K562 (cell line): ENCODE measurements at regions not wholly inside any gene's neighbourhood (a gene's known extent, or its start where the extent isn't known, plus 50 kb on each side); places are given as distances from the start of the nearest gene placed in this dataset.

Experiments used
- ATAC-seq: fragments of 200-7000 bp; cut with Tn5 transposase; 3 replicates; pipeline ENCODE4 v1.9.1; 2020; ENCODE audit warnings: moderate library complexity
- BruUV-seq: library from RNA; stranded (reverse); fragments of 400-500 nt; replicated peaks from 2 replicates; lab custom pipeline; 2021; lab: Mats Ljungman, UMichigan
- CTCF ChIA-PET: fragments of 300-600 bp; formaldehyde crosslinking; extraction: SDS; loops from one replicate; lab custom pipeline; 2021; ENCODE audit warnings: low intra/inter-chr PET ratio; lab: Yijun Ruan, JAX
- POLR2A ChIA-PET: fragments of 300-600, 350-650 bp; sonication (Branson Sonifier 250); formaldehyde crosslinking; extraction: SDS; loops from one replicate; lab custom pipeline; 2021; ENCODE audit warnings: antibody characterized with exemption, inconsistent platforms; lab: Yijun Ruan, JAX
- DNase-seq, 4 experiments: peaks; one replicate each; pipeline versions ENCODE4 v3.0.0 to v3.0.0-alpha.2; 2011 to 2018; ENCODE audit warnings: low spot score in 3 of 4, mixed read lengths in 3 of 4; ENCODE audit errors: extremely low read depth in 1 of 4
- FAIRE-seq: peaks from 2 replicates; lab custom pipeline; 2011; peaks lifted over from hg19 to GRCh38; lab: Jason Lieb, UNC
- H2AFZ ChIP-seq: 2 replicates; pipeline ENCODE4 v1.6.0; 2011; ENCODE audit warnings: low read depth, low read length, control low read depth, inconsistent platforms
- H3K27ac ChIP-seq: fragments of 200-600 bp; 3 replicates; pipeline ENCODE4 v1.8.0; 2011; ENCODE audit warnings: low read depth, mild to moderate bottlenecking, control low read depth, inconsistent platforms, low read length, moderate library complexity, mixed read lengths; ENCODE audit errors: extremely low read depth
- H3K27me3 ChIP-seq, 2 experiments: fragments of 300-600 bp in 1 of 2; 2 replicates in 1 of 2; 3 replicates in 1 of 2; pipeline versions ENCODE4 v1.6.0 to v1.8.0; 2011; ENCODE audit warnings: inconsistent platforms in 2 of 2, low read length in 2 of 2, mild to moderate bottlenecking in 1 of 2, mixed read lengths in 1 of 2, moderate library complexity in 1 of 2; ENCODE audit not compliant: control insufficient read depth in 2 of 2, insufficient read depth in 2 of 2
- H3K36me3 ChIP-seq: fragments of 300-600 bp; 3 replicates; pipeline ENCODE4 v1.8.0; 2011; ENCODE audit warnings: mild to moderate bottlenecking, low read length, inconsistent platforms; ENCODE audit not compliant: control insufficient read depth, insufficient read depth
- H3K4me1 ChIP-seq, 2 experiments: fragments of 200-600 bp in 1 of 2; replicated peaks in 1 of 2; 2 replicates in 1 of 2; 3 replicates in 1 of 2; pipeline versions ENCODE4 v1.5.1 to v1.8.0; 2011; ENCODE audit warnings: inconsistent platforms in 2 of 2, low read length in 2 of 2, mild to moderate bottlenecking in 1 of 2, mixed read lengths in 1 of 2, moderate library complexity in 1 of 2; ENCODE audit not compliant: control insufficient read depth in 2 of 2, insufficient read depth in 2 of 2
- H3K4me2 ChIP-seq: 2 replicates; pipeline ENCODE4 v1.6.1; 2011; ENCODE audit warnings: low read length, control low read depth, inconsistent platforms, mixed read lengths; ENCODE audit not compliant: insufficient read depth
- H3K4me3 ChIP-seq: fragments of 200-600 bp; sonication (generic), shearing (Covaris generic); 2 replicates; pipeline ENCODE4 v1.5.1; 2016; ENCODE audit warnings: control low read depth, inconsistent platforms
- H3K79me2 ChIP-seq: fragments of 200-600 bp; 3 replicates; pipeline ENCODE4 v1.8.0; 2011; ENCODE audit warnings: low read length, inconsistent platforms; ENCODE audit not compliant: control insufficient read depth, insufficient read depth
- H3K9ac ChIP-seq, 2 experiments: 2 replicates each; pipeline versions ENCODE4 v1.6.0 to v1.6.1; 2011; ENCODE audit warnings: low read depth in 2 of 2, low read length in 2 of 2, control low read depth in 1 of 2, inconsistent platforms in 1 of 2, mild to moderate bottlenecking in 1 of 2, mixed read lengths in 1 of 2; ENCODE audit not compliant: insufficient read depth in 1 of 2
- H3K9me1 ChIP-seq: one replicate; pipeline ENCODE4 v1.6.0; 2011; ENCODE audit warnings: inconsistent platforms, mild to moderate bottlenecking, low read length, moderate library complexity; ENCODE audit not compliant: control insufficient read depth, insufficient read depth
- H3K9me3 ChIP-seq: replicated peaks from 2 replicates; pipeline ENCODE4 v1.5.1; 2011; ENCODE audit warnings: low read depth, low read length, inconsistent platforms; ENCODE audit not compliant: control insufficient read depth, insufficient read depth
- H4K20me1 ChIP-seq: replicated peaks from 2 replicates; pipeline ENCODE4 v1.6.1; 2011; ENCODE audit warnings: low read length, inconsistent platforms, mixed read lengths; ENCODE audit not compliant: control insufficient read depth, insufficient read depth
- ARID1B ChIP-seq: fragments of 450-650 bp; IDR thresholded peaks from 2 replicates; pipeline ENCODE4 v1.6.1; 2016; ENCODE audit warnings: antibody characterized with exemption, mild to moderate bottlenecking, inconsistent platforms
- ATF1 ChIP-seq, 2 experiments: fragments of 450-650 bp in 1 of 2; IDR thresholded peaks; 2 replicates each; pipeline ENCODE4 v1.6.1; 2016; ENCODE audit warnings: missing compliant biosample characterization in 1 of 2, missing genetic modification characterization in 1 of 2
- C11orf30 ChIP-seq: fragments of 450-650 bp; IDR thresholded peaks from 2 replicates; pipeline ENCODE4 v1.6.1; 2016; ENCODE audit warnings: low read depth, mild to moderate bottlenecking
- EGR1 ChIP-seq: fragments of 450-650 bp; conservative IDR thresholded peaks from 2 replicates; pipeline ENCODE4 v1.6.1; 2017; ENCODE audit warnings: mild to moderate bottlenecking
- FOXP1 ChIP-seq: sonication (generic); formaldehyde crosslinking; IDR thresholded peaks from 2 replicates; pipeline ENCODE4 v1.8.0; 2022; ENCODE audit warnings: mild to moderate bottlenecking, missing genetic modification reagents
- JUND ChIP-seq, 2 experiments: IDR thresholded peaks; 2 replicates in 1 of 2; 3 replicates in 1 of 2; pipeline ENCODE4 v1.6.1; 2011; ENCODE audit warnings: borderline replicate concordance in 2 of 2, low read depth in 2 of 2, low read length in 2 of 2, improper control_type of control experiment in 1 of 2, missing biosample characterization in 1 of 2, missing genetic modification characterization in 1 of 2, missing genetic modification reagents in 1 of 2
- NFE2 ChIP-seq: IDR thresholded peaks from 2 replicates; pipeline ENCODE4 v1.6.1; 2014; ENCODE audit warnings: antibody characterized with exemption, low read depth
- RBM15 ChIP-seq: fragments of 200-400 bp; formaldehyde crosslinking; IDR thresholded peaks from 2 replicates; pipeline ENCODE4 v1.6.1; 2018; ENCODE audit warnings: mild to moderate bottlenecking, low read length, moderate library complexity; ENCODE audit not compliant: insufficient read depth
- RCOR1 ChIP-seq, 2 experiments: IDR thresholded peaks; 2 replicates each; pipeline ENCODE4 v1.6.1; 2012; ENCODE audit warnings: low read depth in 2 of 2, low read length in 2 of 2, borderline replicate concordance in 1 of 2, improper control_type of control experiment in 1 of 2
- SIN3B ChIP-seq: fragments of 450-650 bp; IDR thresholded peaks from 2 replicates; pipeline ENCODE4 v1.6.1; 2017; ENCODE audit warnings: low read depth, mild to moderate bottlenecking, moderate library complexity
- TCF3 ChIP-seq: sonication (generic); formaldehyde crosslinking; IDR thresholded peaks from 2 replicates; pipeline ENCODE4 v1.4.0; 2020; ENCODE audit warnings: mild to moderate bottlenecking, missing genetic modification reagents
- U2AF2 ChIP-seq: fragments of 200-400 bp; formaldehyde crosslinking; optimal IDR thresholded peaks from 2 replicates; pipeline ENCODE3; 2017; ENCODE audit warnings: low read depth, mild to moderate bottlenecking, low read length
- ZNF589 ChIP-seq: fragments of 200-800 bp; sonication (Bioruptor generic); IDR thresholded peaks from 2 replicates; pipeline ENCODE4 v1.6.1; 2016; ENCODE audit warnings: low read depth, missing genetic modification characterization, missing compliant biosample characterization
- WGBS: fragments of 100-300 bp; shearing (Covaris generic); methylation state at CpG from one replicate; pipeline ENCODE4 v1.1.6; 2016; ENCODE audit warnings: low coverage, mixed read lengths; ENCODE audit not compliant: insufficient coverage; ENCODE audit errors: missing lambda C conversion rate; 5-methylcytosine and 5-hydroxymethylcytosine counted together
- in situ Hi-C: fragments of 300-500 bp; cut with MboI; formaldehyde crosslinking; loops from 4 replicates; pipeline ENCODE4 v1.15.0; 2018; ENCODE audit warnings: inconsistent platforms, mixed read lengths
- intact Hi-C: fragments of 100-400 bp; cut with micrococcal nuclease; formaldehyde crosslinking; loops from 2 replicates; pipeline ENCODE4 v1.14.2; 2022
- TF ChIP-seq, protein P1 (sequence below), 2 experiments: fragments of 450-650 bp; conservative IDR thresholded peaks; 2 replicates each; pipeline ENCODE4 v1.6.1; 2017; ENCODE audit warnings: mild to moderate bottlenecking in 2 of 2, moderate library complexity in 2 of 2
- TF ChIP-seq, protein P2 (sequence below): IDR thresholded peaks from 2 replicates; pipeline ENCODE4 v1.6.1; 2012; ENCODE audit warnings: low read depth, low read length, improper control_type of control experiment, borderline replicate concordance
- TF ChIP-seq, protein P3 (sequence below): fragments of 450-650 bp; IDR thresholded peaks from 2 replicates; pipeline ENCODE4 v1.6.1; 2017; ENCODE audit warnings: antibody characterized with exemption

DNA sequence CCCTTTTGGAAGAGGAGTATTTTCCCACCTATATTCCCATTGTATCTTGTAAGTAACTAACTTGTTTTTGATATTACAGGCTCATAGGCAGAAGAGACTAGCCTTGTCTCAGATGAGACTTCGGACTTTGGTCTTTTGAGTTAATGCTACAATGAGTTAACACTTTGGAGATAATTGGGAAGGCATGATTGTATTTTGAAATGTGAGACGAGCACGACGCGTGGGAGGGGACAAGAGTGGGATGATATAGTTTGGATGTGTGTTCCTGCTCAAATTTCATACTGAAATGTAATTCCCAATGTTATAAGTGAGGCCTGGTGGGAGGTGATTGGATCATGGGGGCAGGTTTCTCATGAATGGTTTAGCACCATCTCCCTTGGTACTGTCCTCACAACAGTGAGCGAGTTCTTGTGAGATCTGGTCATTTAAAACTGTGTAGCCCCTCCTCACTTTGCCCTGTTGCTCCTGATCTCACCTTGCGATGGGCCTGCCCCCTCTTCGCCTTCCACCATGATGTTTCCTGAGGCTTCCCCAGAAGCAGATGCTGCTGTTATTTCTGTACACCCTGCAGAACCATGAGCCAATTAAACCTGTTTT, 721.5 kb upstream of the CTNND2 start:
- FAIRE-seq (peak; percentile 35), ATAC-seq (peak; percentile 59), DNase-seq (peak in 2 of 4 experiments; percentile 15 to 53)
- in situ Hi-C loops (no loop called here), intact Hi-C loops (no loop called here)
- H3K9ac ChIP-seq = no peak overlapping the region
- H3K27ac ChIP-seq = 0 out of 3 replicates have a peak overlapping the region, but pooled peaks have one; percentile 19
- ChIA-PET CTCF (no interaction called here), POLR2A (interaction anchor here (0.6 kb wide), 1 partner anchor 11 kb away, joined by 3 read pairs; no protein-coding TSS in a partner anchor)
- no peaks in the 10 kb centered on the region for H3K9me1 ChIP-seq
- H3K9me3 ChIP-seq = no peaks in the 10 kb centered on the region; the same call in 1 of the 2 replicates
- H4K20me1 ChIP-seq = no peaks in the 10 kb centered on the region
- peaks cover 2% of the 10 kb centered on the region; the same call in 1 of the 3 replicates for H3K36me3 ChIP-seq
- no TSS peak for BruUV-seq
- H3K79me2 ChIP-seq = peaks cover 71% of the 10 kb centered on the region
- no peak overlapping the region for H2AFZ ChIP-seq
- H3K27me3 ChIP-seq = no peaks in the 10 kb centered on the region
- no peak overlapping the region for H3K4me3 ChIP-seq
- 23% methylated on average over 8 of the region's 8 CpGs for WGBS
- no peak overlapping the region for H3K4me2 ChIP-seq
- peaks cover 8 to 23% of the 10 kb centered on the region in 2 experiments; a peak in 3 of 5 replicates for H3K4me1 ChIP-seq
- TF ChIP-seq EGR1 = peak; percentile 72
- TF ChIP-seq RCOR1 (IDR thresholded peaks at IDR 0.05; ENCODE audit: borderline replicate concordance in 1 of 2, low read depth in 2 of 2, low read length in 2 of 2) = 0 out of 4 replicates have a peak, but pooled peaks of 1 of the 2 experiments have one; percentile 23
- no peak for TF ChIP-seq U2AF2
- TF ChIP-seq NFE2 = 0 out of 2 replicates have a peak, but pooled peaks have one; percentile 24
- TF ChIP-seq FOXP1 (CRISPR knock-in tag) = no peak
- no peak for TF ChIP-seq RBM15
- TF ChIP-seq, protein P1, sequence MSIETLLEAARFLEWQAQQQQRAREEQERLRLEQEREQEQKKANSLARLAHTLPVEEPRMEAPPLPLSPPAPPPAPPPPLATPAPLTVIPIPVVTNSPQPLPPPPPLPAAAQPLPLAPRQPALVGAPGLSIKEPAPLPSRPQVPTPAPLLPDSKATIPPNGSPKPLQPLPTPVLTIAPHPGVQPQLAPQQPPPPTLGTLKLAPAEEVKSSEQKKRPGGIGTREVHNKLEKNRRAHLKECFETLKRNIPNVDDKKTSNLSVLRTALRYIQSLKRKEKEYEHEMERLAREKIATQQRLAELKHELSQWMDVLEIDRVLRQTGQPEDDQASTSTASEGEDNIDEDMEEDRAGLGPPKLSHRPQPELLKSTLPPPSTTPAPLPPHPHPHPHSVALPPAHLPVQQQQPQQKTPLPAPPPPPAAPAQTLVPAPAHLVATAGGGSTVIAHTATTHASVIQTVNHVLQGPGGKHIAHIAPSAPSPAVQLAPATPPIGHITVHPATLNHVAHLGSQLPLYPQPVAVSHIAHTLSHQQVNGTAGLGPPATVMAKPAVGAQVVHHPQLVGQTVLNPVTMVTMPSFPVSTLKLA (conservative IDR thresholded peaks at IDR 0.05) = peak; percentile 56 to 69; a peak in 3 of 4 replicates
- 0 out of 2 replicates have a peak, but pooled peaks have one; percentile 9 for TF ChIP-seq TCF3 (CRISPR knock-in tag)
- TF ChIP-seq SIN3B = no peak
- TF ChIP-seq, protein P2, sequence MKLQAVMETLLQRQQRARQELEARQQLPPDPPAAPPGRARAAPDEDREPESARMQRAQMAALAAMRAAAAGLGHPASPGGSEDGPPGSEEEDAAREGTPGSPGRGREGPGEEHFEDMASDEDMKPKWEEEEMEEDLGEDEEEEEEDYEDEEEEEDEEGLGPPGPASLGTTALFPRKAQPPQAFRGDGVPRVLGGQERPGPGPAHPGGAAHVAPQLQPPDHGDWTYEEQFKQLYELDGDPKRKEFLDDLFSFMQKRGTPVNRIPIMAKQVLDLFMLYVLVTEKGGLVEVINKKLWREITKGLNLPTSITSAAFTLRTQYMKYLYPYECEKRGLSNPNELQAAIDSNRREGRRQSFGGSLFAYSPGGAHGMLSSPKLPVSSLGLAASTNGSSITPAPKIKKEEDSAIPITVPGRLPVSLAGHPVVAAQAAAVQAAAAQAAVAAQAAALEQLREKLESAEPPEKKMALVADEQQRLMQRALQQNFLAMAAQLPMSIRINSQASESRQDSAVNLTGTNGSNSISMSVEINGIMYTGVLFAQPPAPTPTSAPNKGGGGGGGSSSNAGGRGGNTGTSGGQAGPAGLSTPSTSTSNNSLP = peak; percentile 48; the same call in 1 of the 2 replicates
- TF ChIP-seq C11orf30 = peak; percentile 27; the same call in 1 of the 2 replicates
- TF ChIP-seq ATF1 (CRISPR knock-in tag; IDR thresholded peaks at IDR 0.05) = no peak
- 0 out of 2 replicates have a peak, but pooled peaks have one; percentile 14 for TF ChIP-seq ATF1 (tag; IDR thresholded peaks at IDR 0.05)
- 0 out of 2 replicates have a peak, but pooled peaks have one; percentile 19 for TF ChIP-seq ARID1B
- TF ChIP-seq, protein P3, sequence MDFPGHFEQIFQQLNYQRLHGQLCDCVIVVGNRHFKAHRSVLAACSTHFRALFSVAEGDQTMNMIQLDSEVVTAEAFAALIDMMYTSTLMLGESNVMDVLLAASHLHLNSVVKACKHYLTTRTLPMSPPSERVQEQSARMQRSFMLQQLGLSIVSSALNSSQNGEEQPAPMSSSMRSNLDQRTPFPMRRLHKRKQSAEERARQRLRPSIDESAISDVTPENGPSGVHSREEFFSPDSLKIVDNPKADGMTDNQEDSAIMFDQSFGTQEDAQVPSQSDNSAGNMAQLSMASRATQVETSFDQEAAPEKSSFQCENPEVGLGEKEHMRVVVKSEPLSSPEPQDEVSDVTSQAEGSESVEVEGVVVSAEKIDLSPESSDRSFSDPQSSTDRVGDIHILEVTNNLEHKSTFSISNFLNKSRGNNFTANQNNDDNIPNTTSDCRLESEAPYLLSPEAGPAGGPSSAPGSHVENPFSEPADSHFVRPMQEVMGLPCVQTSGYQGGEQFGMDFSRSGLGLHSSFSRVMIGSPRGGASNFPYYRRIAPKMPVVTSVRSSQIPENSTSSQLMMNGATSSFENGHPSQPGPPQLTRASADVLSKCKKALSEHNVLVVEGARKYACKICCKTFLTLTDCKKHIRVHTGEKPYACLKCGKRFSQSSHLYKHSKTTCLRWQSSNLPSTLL = no peak
- TF ChIP-seq JUND (IDR thresholded peaks at IDR 0.05; ENCODE audit: borderline replicate concordance, low read depth, low read length) = 0 out of 2 replicates have a peak, but pooled peaks have one; percentile 25
- no peak for TF ChIP-seq JUND (tag; IDR thresholded peaks at IDR 0.05; ENCODE audit: borderline replicate concordance, low read depth, low read length)
- no peak for TF ChIP-seq ZNF589 (CRISPR knock-in tag)
